ENCODE measurements at regions not wholly inside any gene's neighbourhood (a gene's known extent, or its start where the extent isn't known, plus 50 kb on each side); places are given as distances from the start of the nearest gene placed in this dataset.
"Not testable (repeated sequence)": the region's sequence is repeated elsewhere in the genome, so short reads cannot be mapped to it uniquely, and the experiment has no call there.

DNA sequence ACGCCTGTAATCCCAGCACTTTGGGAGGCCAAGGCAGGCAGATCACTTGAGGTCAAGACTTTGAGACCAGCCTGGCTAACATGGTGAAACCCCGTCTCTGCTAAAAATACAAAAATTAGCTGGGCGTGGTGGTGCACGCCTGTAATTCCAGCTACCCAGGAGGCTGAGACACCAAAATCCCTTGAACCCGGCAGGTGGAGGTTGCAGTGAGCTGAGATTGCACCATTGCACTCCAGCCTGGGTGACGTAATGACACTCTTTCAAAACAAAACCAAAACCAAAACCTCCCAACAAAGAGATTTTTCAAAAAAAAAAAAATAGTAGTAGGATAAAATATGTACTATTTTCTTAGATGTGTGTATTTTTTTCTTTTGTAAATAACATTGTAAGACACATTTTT is 79.1 kb upstream of the MELK start:
- TF ChIP-seq, protein P1, sequence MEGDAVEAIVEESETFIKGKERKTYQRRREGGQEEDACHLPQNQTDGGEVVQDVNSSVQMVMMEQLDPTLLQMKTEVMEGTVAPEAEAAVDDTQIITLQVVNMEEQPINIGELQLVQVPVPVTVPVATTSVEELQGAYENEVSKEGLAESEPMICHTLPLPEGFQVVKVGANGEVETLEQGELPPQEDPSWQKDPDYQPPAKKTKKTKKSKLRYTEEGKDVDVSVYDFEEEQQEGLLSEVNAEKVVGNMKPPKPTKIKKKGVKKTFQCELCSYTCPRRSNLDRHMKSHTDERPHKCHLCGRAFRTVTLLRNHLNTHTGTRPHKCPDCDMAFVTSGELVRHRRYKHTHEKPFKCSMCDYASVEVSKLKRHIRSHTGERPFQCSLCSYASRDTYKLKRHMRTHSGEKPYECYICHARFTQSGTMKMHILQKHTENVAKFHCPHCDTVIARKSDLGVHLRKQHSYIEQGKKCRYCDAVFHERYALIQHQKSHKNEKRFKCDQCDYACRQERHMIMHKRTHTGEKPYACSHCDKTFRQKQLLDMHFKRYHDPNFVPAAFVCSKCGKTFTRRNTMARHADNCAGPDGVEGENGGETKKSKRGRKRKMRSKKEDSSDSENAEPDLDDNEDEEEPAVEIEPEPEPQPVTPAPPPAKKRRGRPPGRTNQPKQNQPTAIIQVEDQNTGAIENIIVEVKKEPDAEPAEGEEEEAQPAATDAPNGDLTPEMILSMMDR (IDR thresholded peaks at IDR 0.05) = not testable (repeated sequence)
- TF ChIP-seq POLR2AphosphoS5, POLR2A (IDR thresholded peaks at IDR 0.05): not testable (repeated sequence)

Measured in stomach (tissue), 4 donors.